NB4 (cell line): ENCODE measurements at regions not wholly inside any gene's neighbourhood (a gene's known extent, or its start where the extent isn't known, plus 50 kb on each side); places are given as distances from the start of the nearest gene placed in this dataset.

ENCODE experiments used
- CTCF ChIP-seq: IDR thresholded peaks from one replicate; pipeline ENCODE4 v1.5.1; 2012; ENCODE audit warnings: low read depth, low read length
- MAX ChIP-seq: IDR thresholded peaks from 2 replicates; pipeline ENCODE4 v1.6.1; 2011; ENCODE audit warnings: low read depth, low read length
- POLR2A ChIP-seq: IDR thresholded peaks from 2 replicates; pipeline ENCODE4 v1.6.1; 2011; ENCODE audit warnings: mild to moderate bottlenecking; ENCODE audit not compliant: insufficient read length; ENCODE audit errors: extremely low read depth

- TF ChIP-seq CTCF, result no peak
- no peak for TF ChIP-seq MAX
- TF ChIP-seq POLR2A, result no peak
These were observed 152.8 kb upstream of the ZRANB2 start for GRCh38 chr1:71233645-71234044.
